GM21723 (cell line): ENCODE measurements at regions not wholly inside any gene's neighbourhood (a gene's known extent, or its start where the extent isn't known, plus 50 kb on each side); places are given as distances from the start of the nearest gene placed in this dataset.
A peak's percentile ranks its signal among the peaks of the same experiment; 100 is the strongest.
"Not testable (repeated sequence)": the region's sequence is repeated elsewhere in the genome, so short reads cannot be mapped to it uniquely, and the experiment has no call there.

Experiments
- ATAC-seq: cut with Tn5 transposase; IDR thresholded peaks from one replicate; pipeline ENCODE4 v1.9.1; 2021; ENCODE audit warnings: mild to moderate bottlenecking, moderate library complexity; ENCODE audit not compliant: unreplicated experiment

DNA sequence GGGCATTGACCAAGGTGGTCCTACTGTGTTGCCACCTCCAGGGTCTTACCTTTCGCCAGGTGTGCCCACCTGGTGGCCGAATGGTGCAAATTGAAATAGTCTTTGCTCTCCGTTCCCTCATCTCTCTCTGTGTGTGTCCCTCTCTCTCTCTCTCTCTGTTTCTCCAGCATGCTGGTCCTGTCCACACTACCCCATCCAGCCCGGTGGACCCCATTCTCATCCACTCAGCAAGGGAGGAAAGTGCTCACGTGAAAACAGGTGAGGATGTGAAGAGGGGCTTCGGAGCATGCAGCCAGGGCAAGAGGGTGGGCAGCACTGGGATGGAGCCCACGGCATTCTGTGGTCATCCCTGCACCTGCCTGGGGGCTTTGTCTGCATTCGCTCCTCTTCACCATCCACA lies 150.1 kb downstream of the CRLF2 start:
- ATAC-seq: no peak

DNA sequence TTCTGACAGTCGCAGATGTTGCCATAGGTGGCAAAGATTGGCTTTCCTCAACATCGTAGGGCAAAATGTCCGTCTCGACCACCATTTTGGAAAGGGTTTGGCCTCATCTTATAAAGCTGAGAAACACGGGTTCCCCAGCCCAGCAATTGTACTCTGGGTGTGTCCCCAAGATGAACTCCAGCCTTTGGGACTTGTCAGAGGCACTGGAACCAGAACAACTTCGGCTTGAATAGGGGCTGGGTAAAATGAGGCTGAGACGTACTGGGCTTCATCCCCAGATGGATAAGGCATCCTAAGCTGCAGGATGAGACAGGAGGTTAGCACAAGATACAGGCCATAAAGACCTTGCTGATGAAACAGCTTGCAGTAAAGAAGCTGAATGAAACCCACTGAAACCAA lies 151.9 kb downstream of the CRLF2 start:
- no peak for ATAC-seq

DNA sequence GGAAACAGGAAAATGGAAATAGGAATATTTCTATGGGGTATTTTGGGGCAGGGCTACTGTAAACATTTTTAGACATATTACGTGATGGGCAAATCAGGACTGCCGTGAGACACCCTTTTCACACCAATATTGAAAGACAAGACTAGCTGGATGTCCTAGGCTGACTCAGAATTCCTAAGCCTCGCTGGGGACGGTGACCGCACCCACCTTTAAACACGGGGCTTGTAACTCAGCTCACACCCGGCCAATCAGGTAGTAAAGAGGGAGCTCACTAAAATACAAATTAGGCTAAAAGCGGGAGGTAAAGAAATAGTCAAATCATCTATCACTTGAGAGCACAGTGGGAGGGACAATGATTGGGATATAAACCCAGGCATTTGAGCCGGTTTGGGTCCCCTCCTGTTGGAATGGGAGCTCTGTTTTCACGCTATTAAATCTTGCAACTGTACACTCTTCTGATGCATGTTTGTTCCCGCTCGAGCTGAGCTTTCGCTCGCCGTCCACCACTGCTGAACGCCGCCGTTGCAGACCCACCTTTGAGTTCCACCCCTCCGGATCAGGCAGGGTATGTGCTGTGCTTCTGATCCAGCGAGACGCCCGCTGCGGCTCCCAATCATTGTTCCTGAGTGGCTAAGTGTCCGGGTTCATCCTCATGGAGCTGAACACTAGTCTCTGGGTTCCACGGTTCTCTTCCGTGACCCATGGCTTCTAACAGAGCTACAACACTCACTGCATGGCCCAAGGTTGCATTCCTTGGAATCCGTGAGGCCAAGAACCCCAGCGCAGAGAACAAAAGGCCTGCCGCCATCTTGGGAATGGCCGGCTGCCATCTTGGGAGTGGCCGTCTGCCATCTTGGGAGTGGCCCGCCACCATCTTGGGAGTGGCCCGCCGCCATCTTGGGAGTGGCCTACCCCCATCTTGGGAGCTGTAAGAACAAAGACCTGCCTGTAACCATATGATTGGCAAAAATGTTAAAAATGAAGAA lies 152.6 kb downstream of the CRLF2 start:
- ATAC-seq: no peak

DNA sequence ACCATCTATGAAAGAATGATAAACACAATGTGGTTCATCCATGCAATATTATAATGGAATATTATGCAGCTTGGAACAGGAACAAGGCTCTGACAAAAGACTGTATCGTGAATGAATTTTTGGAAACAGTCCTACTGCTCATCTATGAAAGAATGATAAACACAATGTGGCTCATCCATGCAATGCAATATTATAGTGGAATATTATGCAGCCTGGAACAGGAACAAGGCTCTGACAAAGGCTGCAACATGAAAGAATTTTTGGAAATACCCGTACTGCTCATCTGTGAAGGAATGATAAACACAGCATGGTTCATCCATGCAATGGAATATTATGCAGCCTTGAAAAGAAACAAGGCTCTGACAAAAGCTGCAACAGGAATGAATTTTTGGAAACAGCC lies 158.8 kb downstream of the CRLF2 start:
- ATAC-seq: not testable (repeated sequence)

DNA sequence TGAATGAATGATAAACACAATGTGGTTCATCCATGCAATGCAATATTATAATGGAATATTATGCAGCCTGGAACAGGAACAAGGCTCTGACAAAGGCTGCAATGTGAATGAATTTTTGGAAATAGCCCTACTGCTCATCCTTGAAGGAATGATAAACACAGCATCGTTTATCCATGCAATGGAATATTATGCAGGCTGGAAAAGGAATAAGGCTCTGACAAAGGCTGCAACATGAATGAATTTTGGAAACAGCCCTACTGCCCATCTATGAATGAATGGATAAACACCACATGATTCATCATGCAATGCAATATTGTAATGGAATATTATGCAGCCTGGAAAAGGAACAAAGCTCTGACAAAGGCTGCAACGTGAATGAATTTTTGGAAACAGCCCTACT lies 159.4 kb downstream of the CRLF2 start:
- no peak for ATAC-seq

DNA sequence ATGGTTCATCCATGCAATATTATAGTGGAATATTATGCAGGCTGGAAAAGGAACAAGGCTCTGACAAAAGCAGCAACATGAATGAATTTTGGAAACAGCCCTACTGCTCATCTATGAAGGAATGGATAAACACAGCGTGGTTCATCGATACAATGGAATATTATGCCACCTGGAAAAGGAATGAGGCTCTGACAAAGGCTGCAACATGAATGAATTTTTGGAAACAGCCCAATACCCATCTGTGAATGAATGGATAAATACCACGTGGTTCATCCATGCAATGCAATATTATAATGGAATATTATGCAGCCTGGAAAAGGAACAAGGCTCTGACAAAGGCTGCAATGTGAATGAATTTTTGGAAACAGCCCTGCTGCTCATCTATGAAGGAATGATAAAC lies 160.4 kb downstream of the CRLF2 start:
- no peak for ATAC-seq

DNA sequence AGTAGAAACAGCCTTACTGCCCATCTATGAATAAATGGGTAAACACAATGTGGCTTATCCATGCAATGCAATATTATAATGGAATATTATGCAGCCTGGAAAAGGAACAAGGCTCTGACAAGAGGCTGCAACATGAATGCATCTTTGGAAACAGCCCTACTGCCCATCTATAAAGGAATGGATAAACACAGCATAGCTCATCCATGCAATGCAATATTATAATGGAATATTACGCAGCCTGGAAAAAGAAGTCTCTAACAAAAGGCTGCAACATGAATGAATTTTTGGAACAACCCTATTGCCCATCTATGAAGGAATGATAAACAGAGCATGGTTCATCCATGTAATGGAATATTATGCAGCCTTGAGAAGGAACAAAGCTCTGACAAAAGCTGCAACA lies 161.0 kb downstream of the CRLF2 start:
- no peak for ATAC-seq

DNA sequence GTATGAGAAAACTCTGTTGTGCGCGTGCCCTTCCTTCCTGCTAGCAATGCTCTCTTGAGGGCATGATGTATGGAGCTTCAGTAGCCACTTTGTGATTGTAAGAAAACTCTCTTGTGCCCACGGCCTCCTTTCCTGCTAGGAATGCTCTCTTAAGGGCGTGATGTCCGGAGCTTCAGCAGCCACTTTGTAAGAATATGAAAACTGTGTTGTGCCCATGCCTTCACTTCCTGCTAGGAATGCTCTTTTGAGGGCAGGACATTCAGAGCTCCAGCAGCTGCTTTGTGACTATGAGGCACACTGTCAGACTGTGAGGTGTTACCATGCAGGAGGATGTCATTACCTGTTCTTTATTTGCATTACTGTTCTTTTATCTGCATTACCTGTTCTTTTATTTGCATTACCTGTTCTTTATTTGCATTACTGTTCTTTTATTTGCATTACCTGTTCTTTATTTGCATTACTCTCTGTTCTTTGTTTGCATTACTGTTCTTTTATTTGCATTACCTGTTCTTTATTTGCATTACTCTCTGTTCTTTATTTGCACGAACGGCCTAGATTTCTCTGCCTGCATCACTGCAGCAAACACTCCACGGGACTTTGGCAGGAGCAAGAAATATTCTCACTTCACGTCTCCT lies 166.7 kb downstream of the CRLF2 start:
- no peak for ATAC-seq

DNA sequence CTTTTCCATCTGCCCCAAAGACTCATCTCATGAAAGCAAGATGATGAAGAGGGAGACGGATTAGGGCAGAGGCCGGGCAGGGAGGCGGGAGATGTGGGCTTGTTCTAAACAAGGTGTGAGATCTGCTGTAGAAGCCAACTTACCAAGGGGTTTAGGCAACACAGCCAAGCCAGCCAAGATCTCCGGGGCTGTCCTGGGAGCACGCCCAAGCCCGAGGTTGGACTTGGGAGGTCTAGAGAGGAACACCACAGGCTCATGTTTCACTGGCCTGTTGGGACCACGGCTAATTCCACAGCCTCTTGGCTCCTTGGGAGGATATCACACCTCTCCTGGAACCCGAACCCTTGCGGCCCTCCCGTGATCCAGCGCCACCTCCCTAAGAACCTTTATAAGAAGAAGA lies 171.4 kb downstream of the CRLF2 start:
- no peak for ATAC-seq

DNA sequence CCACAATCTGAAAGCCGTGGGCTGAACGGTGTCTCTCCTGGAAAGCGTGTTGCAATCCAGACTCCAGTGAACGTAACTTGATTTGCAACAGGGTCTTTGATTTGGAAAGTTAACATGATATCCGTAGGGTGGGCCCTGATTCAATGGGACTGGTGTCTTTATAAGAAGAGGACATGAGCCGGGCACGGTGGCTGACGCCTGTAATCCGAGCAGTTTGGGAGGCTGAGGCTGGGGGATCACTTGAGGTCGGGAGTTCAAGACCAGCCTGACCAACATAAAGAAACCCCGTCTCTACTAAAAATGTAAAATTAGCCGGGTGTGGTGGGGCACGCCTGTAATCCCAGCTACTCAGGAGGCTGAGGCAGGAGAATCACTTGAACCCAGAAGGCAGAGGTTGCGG lies 176.5 kb downstream of the CRLF2 start:
- not testable (repeated sequence) for ATAC-seq

DNA sequence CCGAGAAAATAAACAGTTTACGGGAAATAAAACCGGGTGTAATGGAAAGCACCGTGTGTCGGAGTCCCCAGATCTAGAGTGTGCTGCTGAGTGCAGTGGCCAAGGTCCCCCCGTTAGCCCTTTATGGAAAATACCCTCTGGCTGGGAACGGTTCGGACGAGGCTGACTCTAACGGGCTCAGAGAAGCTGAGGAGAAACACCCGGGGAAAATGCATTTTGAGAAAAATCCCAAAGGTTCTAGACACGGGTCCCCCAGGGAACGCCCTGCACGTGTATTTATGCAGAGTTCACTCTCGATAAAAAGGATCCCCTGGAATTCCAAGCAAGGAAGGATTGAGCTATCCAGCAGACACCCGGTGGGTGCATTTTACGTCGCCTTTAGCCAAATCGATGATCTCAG lies 177.2 kb downstream of the CRLF2 start:
- ATAC-seq: no peak

DNA sequence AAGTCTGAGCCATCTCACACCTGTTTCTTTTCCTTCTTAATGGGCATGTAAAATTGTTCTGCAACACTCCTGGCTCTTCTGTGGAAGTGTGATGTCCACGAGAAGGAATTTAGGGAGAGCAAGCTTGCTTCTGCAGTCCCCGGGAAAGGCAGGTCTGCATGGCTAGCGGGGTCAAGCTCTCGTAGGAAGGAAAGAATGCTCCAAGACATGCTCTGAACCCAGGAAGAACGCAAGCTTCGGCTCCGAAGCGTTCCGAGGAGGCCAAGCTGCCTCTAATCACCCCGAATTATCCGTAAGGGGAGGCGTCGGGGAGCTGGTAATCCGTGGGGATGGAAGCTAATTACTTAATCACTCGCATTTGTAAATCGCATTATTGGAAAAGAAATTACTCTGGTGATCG lies 177.7 kb downstream of the CRLF2 start:
- ATAC-seq: no peak

DNA sequence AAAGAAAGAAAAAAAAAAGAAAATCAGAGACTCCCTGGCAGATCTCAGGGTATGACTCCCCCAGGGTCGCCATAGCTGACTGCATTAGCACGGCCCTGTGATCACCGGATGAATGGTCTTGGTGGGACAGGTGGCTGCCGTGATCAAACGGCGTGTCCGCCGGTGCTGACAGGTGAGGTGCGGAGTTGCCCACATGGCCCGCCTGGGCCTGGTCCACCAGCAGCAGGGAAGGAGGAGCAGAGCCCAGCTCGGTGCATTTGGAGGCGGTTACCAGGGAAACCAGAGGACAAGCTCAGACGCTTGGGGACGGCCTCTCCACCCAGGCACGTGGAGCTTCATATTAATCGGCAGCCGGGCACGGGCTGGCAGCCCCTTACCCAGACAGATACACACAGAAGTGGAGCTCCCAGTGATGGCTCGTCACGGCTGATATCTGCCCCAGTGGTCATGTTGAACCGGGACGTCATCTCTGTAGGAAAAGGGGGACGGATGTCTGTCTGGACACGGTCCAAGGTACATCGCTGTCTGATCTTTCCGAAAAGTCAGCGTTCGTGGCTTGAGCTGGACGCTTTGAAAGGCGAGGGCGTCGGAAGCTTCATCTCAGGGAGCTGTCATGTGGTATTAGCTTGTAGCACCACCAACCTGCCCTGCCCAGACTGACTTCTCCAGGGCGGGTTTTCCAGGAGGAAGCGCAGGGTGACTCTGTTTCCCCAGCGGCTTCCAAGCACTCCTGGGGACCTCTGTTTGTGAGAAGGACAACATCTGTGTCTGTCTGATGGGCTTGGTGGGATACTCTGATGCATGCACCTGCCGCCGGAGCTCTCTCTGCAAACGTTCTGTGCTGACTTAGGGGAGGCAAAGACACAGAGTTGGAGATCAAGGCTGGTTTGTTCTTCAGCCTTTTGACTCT lies 180.7 kb downstream of the CRLF2 start:
- ATAC-seq: no peak

DNA sequence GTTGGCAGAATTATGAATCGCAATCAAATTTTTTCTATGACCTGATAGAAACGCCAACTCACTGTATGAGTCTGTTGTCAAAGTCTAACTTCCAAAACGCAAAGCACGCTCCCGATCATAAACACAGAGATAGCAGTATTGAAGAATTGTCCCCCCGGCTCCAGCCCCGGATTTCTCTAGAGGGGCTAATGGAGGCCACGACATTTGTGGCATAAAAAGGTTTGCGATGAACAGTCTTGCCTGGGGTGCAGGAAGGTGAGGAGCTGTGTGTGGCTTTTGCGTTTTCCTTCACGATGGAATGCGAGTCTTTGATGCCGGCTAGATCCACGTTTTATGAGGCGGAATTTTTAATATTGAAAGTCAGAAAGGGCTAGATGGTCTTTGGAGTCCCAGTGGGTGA lies 183.0 kb downstream of the CRLF2 start:
- ATAC-seq: no peak

DNA sequence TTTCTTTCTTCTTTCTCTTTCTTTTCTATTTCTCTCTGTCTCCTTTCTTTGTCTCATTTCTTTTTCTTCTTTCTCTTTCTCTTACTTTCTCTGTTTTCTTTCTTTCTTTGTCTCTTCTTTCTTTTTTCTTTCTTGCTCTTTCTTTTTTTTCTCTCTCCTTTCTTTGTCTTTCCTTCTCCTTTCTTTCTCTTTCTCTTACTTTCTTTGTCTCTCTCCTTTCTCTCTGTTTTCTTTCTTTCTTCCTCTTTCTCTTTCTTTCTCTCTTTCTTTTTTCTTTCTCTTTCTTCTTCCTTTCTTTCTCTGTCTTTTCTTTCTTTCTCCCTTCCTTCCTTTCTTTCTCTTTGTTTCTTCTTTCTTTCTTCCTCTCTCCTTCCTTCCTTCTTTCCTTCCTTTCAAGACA lies 184.8 kb downstream of the CRLF2 start:
- ATAC-seq: no peak

DNA sequence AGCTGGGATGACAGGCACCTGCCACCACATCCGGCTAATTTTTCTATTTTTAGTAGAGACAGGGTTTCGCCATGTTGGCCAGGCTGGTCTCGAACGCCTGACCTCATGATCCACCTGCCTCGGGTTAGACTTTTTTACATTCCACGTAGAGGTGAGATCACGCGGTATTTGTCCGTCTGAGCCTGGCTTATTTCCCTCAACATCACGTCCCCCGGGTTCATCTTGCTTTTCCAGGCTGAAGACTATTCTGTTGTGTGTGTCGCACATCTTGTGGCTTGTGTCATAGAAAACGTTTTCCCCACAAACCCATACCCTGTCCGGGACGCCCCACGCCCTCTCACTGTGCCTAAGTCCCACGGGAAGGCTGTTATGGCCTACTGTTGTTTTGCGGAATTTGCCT lies 185.3 kb downstream of the CRLF2 start:
- peak; percentile 30 for ATAC-seq

DNA sequence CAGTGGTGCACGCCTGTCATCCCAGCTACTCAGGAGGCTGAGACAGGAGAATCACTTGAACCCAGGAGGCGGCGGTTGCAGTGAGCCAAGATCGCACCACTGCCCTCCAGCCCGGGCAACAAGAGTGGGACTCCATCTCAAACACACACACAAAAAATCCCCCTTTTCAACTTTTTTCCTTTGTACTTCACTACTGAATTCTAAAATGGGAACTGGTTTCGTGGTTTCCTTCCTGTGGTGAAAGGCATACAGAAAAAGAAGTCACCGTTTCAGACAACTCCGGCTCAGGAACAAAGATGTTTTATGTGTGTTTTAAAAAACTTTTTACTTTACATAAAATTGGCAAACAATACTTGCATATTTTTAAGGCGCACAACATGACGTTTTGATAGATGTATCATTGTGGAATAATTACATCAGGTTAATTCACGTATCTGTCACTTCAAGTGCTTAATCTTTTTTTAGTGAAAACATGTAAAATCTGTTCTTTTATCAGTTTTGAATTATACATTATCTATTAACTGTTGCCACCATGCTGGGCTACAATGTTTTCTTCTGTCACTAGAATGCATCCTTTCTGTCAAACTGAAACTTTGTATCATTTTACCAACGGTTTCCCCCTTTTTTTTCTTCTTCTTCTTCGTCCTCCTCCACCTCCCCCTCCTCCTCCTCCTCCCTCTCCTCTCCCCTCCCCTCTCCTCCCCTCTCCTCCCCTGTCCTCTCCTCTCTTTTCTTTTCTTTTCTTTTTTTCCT lies 186.0 kb downstream of the CRLF2 start:
- ATAC-seq: peak; percentile 65

DNA sequence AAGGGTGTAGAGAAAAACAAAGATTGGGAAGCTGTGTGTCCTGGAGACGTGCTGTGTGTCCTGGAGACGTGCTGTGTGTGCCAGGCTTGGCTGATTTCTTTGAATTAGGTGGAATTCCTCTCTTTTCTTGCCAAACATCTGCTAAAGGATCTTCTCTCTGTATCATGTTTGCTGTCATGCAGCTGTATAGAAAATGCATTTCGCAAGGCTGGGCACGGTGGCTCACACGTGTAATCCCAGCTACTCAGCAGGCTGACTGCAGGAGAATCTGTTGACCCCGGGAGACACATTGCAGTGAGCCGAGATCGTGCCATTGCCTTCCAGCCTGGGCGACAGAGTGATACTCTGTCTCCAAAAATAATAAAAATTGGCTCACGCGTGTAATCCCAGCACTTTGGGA lies 187.0 kb downstream of the CRLF2 start:
- ATAC-seq: no peak

DNA sequence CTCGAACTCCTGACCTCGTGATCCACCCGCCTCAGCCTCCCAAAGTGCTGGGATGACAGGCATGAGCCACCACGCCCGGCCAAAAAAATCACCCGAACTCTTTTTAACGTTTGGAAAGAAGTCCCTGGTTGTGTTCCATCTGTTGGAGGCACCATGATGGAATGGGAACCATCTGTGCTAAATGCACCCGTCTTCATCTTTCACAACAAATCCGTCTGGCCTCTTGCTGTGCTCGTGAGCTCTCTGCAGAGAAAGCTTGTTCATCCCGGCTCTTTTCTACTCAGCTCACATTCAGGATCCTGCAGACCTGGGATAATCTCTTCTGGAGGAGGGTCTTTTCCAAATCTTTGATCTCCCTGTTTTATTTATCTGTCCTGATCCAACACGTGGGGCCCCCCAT lies 188.8 kb downstream of the CRLF2 start:
- no peak for ATAC-seq

DNA sequence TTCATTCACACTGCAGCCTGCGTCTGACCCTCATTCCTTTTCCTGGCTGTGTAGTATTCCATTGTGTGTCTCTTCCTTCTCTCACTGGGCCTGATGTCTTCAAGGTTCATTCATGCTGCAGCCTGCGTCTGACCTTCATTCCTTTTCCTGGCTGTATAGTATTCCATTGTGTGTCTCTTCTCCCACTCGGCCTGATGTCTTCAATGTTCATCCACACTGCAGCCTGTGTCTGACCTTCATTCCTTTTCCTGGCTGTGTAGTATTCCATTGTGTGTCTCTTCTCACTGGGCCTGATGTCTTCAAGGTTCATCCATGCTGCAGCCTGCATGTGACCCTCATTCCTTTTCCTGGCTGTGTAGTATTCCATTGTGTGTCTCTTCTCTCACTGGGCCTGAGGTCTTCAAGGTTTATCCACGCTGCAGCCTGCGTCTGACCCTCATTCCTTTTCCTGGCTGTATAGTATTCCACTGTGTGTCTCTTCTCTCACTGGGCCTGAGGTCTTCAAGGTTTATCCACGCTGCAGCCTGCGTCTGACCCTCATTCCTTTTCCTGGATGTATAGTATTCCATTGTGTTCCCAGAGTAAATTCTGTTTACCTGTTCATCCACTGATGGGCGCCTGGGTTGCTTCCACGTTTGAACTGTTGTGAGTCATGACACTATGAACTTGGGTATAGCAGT lies 191.0 kb downstream of the CRLF2 start:
- ATAC-seq: not testable (repeated sequence)
